Transverse colon (tissue), 3 donors: ENCODE measurements at regions not wholly inside any gene's neighbourhood (a gene's known extent, or its start where the extent isn't known, plus 50 kb on each side); places are given as distances from the start of the nearest gene placed in this dataset.

Experiments used
- CTCF ChIP-seq, 5 experiments: fragments of 200-600 bp in 3 of 5; fragments of 450-650 bp in 2 of 5; sonication (generic) in 3 of 5; IDR thresholded peaks; 1 replicate in 2 of 5; 2 replicates in 3 of 5; pipeline ENCODE4 v1.5.1; 2016 to 2017; ENCODE audit warnings: antibody characterized with exemption in 5 of 5, inconsistent platforms in 3 of 5, mild to moderate bottlenecking in 2 of 5, moderate library complexity in 1 of 5
- EP300 ChIP-seq: sonication (generic); formaldehyde crosslinking; IDR thresholded peaks from one replicate; pipeline ENCODE4 v1.6.1; 2017; ENCODE audit warnings: antibody characterized with exemption, low read depth
- POLR2A ChIP-seq: fragments of 450-650 bp; IDR thresholded peaks from one replicate; pipeline ENCODE4 v1.6.1; 2016; ENCODE audit warnings: antibody characterized with exemption, mild to moderate bottlenecking, moderate library complexity

GRCh38 chr5:4866131-4866659, 273.9 kb upstream of the ADAMTS16 start:
- TF ChIP-seq CTCF (IDR thresholded peaks at IDR 0.05) (no peak), POLR2A (no peak), EP300 (no peak)
